ENCODE measurements at regions not wholly inside any gene's neighbourhood (a gene's known extent, or its start where the extent isn't known, plus 50 kb on each side); places are given as distances from the start of the nearest gene placed in this dataset.

GRCh38 chr17:65385071-65385470 lies 176.4 kb downstream of the AXIN2 start:
- TF ChIP-seq, protein P1, sequence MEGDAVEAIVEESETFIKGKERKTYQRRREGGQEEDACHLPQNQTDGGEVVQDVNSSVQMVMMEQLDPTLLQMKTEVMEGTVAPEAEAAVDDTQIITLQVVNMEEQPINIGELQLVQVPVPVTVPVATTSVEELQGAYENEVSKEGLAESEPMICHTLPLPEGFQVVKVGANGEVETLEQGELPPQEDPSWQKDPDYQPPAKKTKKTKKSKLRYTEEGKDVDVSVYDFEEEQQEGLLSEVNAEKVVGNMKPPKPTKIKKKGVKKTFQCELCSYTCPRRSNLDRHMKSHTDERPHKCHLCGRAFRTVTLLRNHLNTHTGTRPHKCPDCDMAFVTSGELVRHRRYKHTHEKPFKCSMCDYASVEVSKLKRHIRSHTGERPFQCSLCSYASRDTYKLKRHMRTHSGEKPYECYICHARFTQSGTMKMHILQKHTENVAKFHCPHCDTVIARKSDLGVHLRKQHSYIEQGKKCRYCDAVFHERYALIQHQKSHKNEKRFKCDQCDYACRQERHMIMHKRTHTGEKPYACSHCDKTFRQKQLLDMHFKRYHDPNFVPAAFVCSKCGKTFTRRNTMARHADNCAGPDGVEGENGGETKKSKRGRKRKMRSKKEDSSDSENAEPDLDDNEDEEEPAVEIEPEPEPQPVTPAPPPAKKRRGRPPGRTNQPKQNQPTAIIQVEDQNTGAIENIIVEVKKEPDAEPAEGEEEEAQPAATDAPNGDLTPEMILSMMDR (IDR thresholded peaks at IDR 0.05; ENCODE audit: low read depth, low read length) = no peak
- TF ChIP-seq POLR2A (IDR thresholded peaks at IDR 0.05; ENCODE audit: extremely low read depth, insufficient read length) = no peak

Measured in NB4 (cell line).